GM12878 (cell line): ENCODE measurements at regions not wholly inside any gene's neighbourhood (a gene's known extent, or its start where the extent isn't known, plus 50 kb on each side); places are given as distances from the start of the nearest gene placed in this dataset.

Experiments used
- ATAC-seq: fragments of 200-7000 bp; cut with Tn5 transposase; 3 replicates; pipeline ENCODE4 v1.9.1; 2020; ENCODE audit warnings: mild to moderate bottlenecking, moderate library complexity
- BruUV-seq: library from RNA; stranded (reverse); fragments of 400-500 nt; replicated peaks from 2 replicates; lab custom pipeline; 2021; lab: Mats Ljungman, UMichigan
- CTCF ChIA-PET: fragments of 300-600 bp; sonication (Branson Sonifier 250); formaldehyde crosslinking; extraction: SDS; loops from one replicate; lab custom pipeline; 2021; ENCODE audit warnings: inconsistent platforms; lab: Yijun Ruan, JAX
- POLR2A ChIA-PET: fragments of 350-600 bp; formaldehyde crosslinking; extraction: SDS; loops from one replicate; lab custom pipeline; 2021; ENCODE audit warnings: inconsistent platforms; lab: Charles Lee
- RAD21 ChIA-PET: fragments of 300-600 bp; sonication (Branson Sonifier 250); formaldehyde crosslinking; loops from one replicate; lab custom pipeline; 2023; ENCODE audit warnings: antibody characterized with exemption; ENCODE audit not compliant: unreplicated experiment; lab: Charles Lee
- SMC1A ChIA-PET: fragments of 300-600 bp; sonication (Branson Sonifier 250); formaldehyde crosslinking; loops from one replicate; lab custom pipeline; 2023; ENCODE audit not compliant: unreplicated experiment, uncharacterized antibody; lab: Charles Lee
- DNase-seq: peaks from one replicate; pipeline ENCODE4 v3.0.0-alpha.2; 2011; ENCODE audit warnings: low read depth, low spot score
- FAIRE-seq: peaks from 3 replicates; lab custom pipeline; 2011; peaks lifted over from hg19 to GRCh38; lab: Jason Lieb, UNC
- H2AFZ ChIP-seq: 2 replicates; pipeline ENCODE4 v1.6.0; 2011; ENCODE audit warnings: low read depth, low read length, control low read depth; ENCODE audit not compliant: control insufficient read depth
- H3K27ac ChIP-seq: 2 replicates; pipeline ENCODE4 v1.5.1; 2011; ENCODE audit warnings: control low read depth; ENCODE audit not compliant: control insufficient read depth, insufficient read depth
- H3K27me3 ChIP-seq, 2 experiments: replicated peaks in 1 of 2; 2 replicates each; pipeline versions ENCODE4 v1.6.0 to v1.6.1; 2011; ENCODE audit warnings: low read length in 1 of 2; ENCODE audit not compliant: control insufficient read depth in 2 of 2, insufficient read depth in 2 of 2
- H3K36me3 ChIP-seq, 2 experiments: 2 replicates each; pipeline ENCODE4 v1.5.1; 2011; ENCODE audit warnings: low read length in 1 of 2; ENCODE audit not compliant: control insufficient read depth in 2 of 2, insufficient read depth in 2 of 2
- H3K4me1 ChIP-seq: 2 replicates; pipeline ENCODE4 v1.6.1; 2011; ENCODE audit warnings: mild to moderate bottlenecking, low read length, moderate library complexity, mixed read lengths; ENCODE audit not compliant: control insufficient read depth, insufficient read depth
- H3K4me2 ChIP-seq: 2 replicates; pipeline ENCODE4 v1.6.0; 2011; ENCODE audit warnings: control low read depth; ENCODE audit not compliant: control insufficient read depth, insufficient read depth
- H3K4me3 ChIP-seq: fragments of 200-600 bp; sonication (generic); 2 replicates; pipeline ENCODE4 v1.5.1; 2016
- H3K79me2 ChIP-seq: 2 replicates; pipeline ENCODE4 v1.6.0; 2011; ENCODE audit warnings: low read length; ENCODE audit not compliant: control insufficient read depth, insufficient read depth
- H3K9ac ChIP-seq: 2 replicates; pipeline ENCODE4 v1.8.0; 2011; ENCODE audit warnings: low read length, control low read depth, mixed read lengths; ENCODE audit not compliant: control insufficient read depth, insufficient read depth
- H3K9me3 ChIP-seq: replicated peaks from 3 replicates; pipeline ENCODE4 v1.5.1; 2011; ENCODE audit warnings: mild to moderate bottlenecking, low read length; ENCODE audit not compliant: control insufficient read depth, insufficient read depth
- H4K20me1 ChIP-seq: 2 replicates; pipeline ENCODE4 v1.6.0; 2011; ENCODE audit not compliant: control insufficient read depth, insufficient read depth
- MYC ChIP-seq: IDR thresholded peaks from 2 replicates; pipeline ENCODE4 v1.6.1; 2011; ENCODE audit warnings: mild to moderate bottlenecking, low read length, moderate library complexity, inconsistent platforms; ENCODE audit not compliant: insufficient read depth, insufficient replicate concordance, insufficient read length, severe bottlenecking
- POU2F2 ChIP-seq: IDR thresholded peaks from 3 replicates; pipeline ENCODE4 v1.6.1; 2011; ENCODE audit warnings: low read depth, mild to moderate bottlenecking, low read length, borderline replicate concordance
- WGBS: methylation state at CpG from one replicate; pipeline ENCODE4 v1.1.6; 2016; ENCODE audit warnings: low lambda C conversion rate; ENCODE audit not compliant: insufficient replicate concordance, insufficient coverage; ENCODE audit errors: missing lambda C conversion rate; 5-methylcytosine and 5-hydroxymethylcytosine counted together
- in situ Hi-C: fragments of 300-500 bp; cut with MboI; formaldehyde crosslinking; loops from 9 replicates; pipeline ENCODE4 v1.14.3; 2018; ENCODE audit warnings: mixed read lengths
- intact Hi-C: fragments of 100-400 bp; cut with micrococcal nuclease; formaldehyde crosslinking; loops from one replicate; pipeline ENCODE4 v1.14.2; 2022; ENCODE audit not compliant: unreplicated experiment
- TF ChIP-seq, protein P1 (sequence below): fragments of 450-650 bp; formaldehyde crosslinking; IDR thresholded peaks from 2 replicates; pipeline ENCODE4 v1.4.0; 2022; ENCODE audit warnings: mild to moderate bottlenecking, moderate library complexity

DNA sequence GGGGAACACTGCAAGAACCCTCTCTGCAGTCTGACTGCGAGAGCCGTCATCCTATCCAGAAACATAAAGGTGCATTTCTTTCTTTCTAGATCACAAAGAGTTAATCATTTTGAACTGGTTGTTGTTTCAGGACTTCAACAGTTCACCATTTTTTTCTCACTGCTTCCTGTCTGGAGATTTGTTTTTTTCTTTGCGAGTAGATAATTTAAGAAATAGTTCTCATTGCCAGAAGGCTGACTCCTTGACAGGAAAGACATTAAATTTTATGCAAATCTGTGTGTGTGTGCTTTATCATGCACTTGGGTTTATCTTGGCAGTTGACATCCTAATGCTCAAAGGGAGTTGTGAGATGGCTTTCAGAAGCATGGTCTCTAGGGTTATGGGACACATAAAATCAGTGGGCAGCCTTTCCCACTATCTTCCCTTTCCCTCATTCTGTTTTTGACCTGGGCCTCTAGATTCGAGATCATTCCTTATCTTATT lies 123.5 kb upstream of the TBL1XR1 start:
- 60% methylated on average over 4 of the region's 4 CpGs for WGBS

More for the DNA sequence above, 123.5 kb upstream of the TBL1XR1 start:
- H4K20me1 ChIP-seq: no peaks in the 10 kb centered on the region
- peak overlapping the region; percentile 19 for H3K4me2 ChIP-seq
- ChIA-PET RAD21 (no interaction called here), POLR2A (no interaction called here)
- peak overlapping the region; percentile 22 for H3K27ac ChIP-seq
- H3K9me3 ChIP-seq: peaks cover 4% of the 10 kb centered on the region; the same call in 2 of the 3 replicates
- H3K36me3 ChIP-seq: no peaks in the 10 kb centered on the region
- intact Hi-C loops: no loop called here
- H3K4me3 ChIP-seq: no peak overlapping the region
- TF ChIP-seq POU2F2 (peak; percentile 74; the same call in 1 of the 3 replicates), MYC (no peak)
- TF ChIP-seq, protein P1, sequence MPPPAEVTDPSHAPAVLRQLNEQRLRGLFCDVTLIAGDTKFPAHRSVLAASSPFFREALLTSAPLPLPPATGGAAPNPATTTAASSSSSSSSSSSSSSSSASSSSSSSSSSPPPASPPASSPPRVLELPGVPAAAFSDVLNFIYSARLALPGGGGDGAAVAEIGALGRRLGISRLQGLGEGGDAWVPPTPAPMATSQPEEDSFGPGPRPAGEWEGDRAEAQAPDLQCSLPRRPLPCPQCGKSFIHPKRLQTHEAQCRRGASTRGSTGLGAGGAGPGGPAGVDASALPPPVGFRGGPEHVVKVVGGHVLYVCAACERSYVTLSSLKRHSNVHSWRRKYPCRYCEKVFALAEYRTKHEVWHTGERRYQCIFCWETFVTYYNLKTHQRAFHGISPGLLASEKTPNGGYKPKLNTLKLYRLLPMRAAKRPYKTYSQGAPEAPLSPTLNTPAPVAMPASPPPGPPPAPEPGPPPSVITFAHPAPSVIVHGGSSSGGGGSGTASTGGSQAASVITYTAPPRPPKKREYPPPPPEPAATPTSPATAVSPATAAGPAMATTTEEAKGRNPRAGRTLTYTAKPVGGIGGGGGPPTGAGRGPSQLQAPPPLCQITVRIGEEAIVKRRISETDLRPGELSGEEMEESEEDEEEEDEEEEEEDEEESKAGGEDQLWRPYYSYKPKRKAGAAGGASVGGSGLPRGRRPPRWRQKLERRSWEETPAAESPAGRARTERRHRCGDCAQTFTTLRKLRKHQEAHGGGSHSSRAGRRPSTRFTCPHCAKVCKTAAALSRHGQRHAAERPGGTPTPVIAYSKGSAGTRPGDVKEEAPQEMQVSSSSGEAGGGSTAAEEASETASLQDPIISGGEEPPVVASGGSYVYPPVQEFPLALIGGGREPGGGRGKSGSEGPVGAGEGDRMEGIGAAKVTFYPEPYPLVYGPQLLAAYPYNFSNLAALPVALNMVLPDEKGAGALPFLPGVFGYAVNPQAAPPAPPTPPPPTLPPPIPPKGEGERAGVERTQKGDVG (CRISPR knock-in tag): no peak
- TF ChIP-seq, all 136 proteins: peak for 1
- ChIA-PET SMC1A (no interaction called here), CTCF (no interaction called here)
- Histone ChIP-seq H3K9ac (no peak overlapping the region), H3K4me1 (peaks cover 29% of the 10 kb centered on the region), H3K79me2 (no peaks in the 10 kb centered on the region), H2AFZ (peak overlapping the region; percentile 5), H3K27me3 (no peaks in the 10 kb centered on the region)
- ATAC-seq: peak; percentile 16
- BruUV-seq: no TSS peak
- DNase-seq: no peak
- in situ Hi-C loops: no loop called here
- FAIRE-seq: no peak
